ENCODE measurements at regions not wholly inside any gene's neighbourhood (a gene's known extent, or its start where the extent isn't known, plus 50 kb on each side); places are given as distances from the start of the nearest gene placed in this dataset.
A peak's percentile ranks its signal among the peaks of the same experiment; 100 is the strongest.

DNA sequence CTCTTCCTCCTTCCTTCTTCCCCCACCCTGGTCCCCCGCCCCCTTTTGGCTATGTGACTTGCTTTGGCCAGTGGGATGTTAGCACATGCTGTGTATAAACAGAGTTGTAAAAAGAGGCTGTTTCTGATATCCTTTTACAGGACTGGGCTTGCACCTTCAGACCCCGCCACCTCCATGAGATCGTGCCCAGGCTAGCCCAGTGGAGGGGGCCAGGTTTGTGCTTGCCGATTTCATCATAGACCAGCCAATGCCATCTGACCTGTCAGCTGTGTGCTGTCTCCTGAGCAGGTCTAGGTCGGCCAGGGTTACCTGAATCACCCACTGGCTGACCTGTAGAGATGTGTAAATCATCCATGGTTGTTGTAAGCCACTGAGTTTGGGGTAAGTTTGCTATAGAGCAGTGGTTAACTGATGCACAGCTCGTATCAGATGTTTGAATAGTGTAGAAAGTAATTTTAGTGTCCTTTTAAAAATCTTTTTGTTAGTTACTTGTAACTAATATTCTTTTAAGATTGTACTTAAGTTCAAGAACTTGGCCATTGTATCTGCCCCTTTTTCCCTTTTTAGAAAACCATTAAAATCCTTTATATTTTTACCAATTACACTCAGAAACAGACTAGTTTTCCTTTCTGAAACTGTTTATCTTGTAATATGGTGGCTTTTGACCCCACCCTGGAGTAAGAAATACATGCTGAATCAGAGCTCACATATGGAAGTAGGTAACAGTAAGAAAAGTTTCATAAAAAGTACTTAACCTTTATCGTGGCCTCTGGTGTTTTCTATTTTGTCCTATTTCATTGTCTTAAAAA, 122.0 kb upstream of the MGAT5 start:
- Histone ChIP-seq H4K8ac (replicated peaks; ENCODE audit: insufficient read length, low read depth, low read length) (no peak overlapping the region), H3K27ac (ENCODE audit: insufficient read length, low read depth, low read length) (no peak overlapping the region), H2BK20ac (ENCODE audit: low read depth, low read length, poor library complexity, severe bottlenecking) (no peak overlapping the region), H2BK120ac (ENCODE audit: low read depth, low read length, poor library complexity, severe bottlenecking) (no peak overlapping the region), H3K9me3 (ENCODE audit: control insufficient read depth, low read depth, low read length) (no peaks in the 10 kb centered on the region), H2BK5ac (ENCODE audit: insufficient read length, low read length) (no peak overlapping the region), H2BK12ac (ENCODE audit: insufficient read length, low read depth, low read length) (no peak overlapping the region), H4K91ac (ENCODE audit: insufficient read length, low read depth, low read length) (no peak overlapping the region), H3T11ph (ENCODE audit: low read length) (no peak overlapping the region), H3K79me1 (ENCODE audit: insufficient read depth, low read depth, low read length, poor library complexity, severe bottlenecking) (no peaks in the 10 kb centered on the region), H3K79me2 (ENCODE audit: insufficient read depth, low read length) (peaks cover 5% of the 10 kb centered on the region; the same call in 1 of the 2 replicates), H4K5ac (ENCODE audit: insufficient read length, low read depth, low read length) (no peak overlapping the region), H4K20me1 (ENCODE audit: control insufficient read depth, insufficient read depth, insufficient read length) (no peaks in the 10 kb centered on the region), H3K18ac (ENCODE audit: insufficient read length, low read depth, low read length) (no peak overlapping the region), H3K56ac (ENCODE audit: insufficient read length, low read depth, low read length) (no peak overlapping the region), H2AFZ (ENCODE audit: low read length) (no peak overlapping the region), H3K4me1 (ENCODE audit: insufficient read depth, low read length) (peaks cover 9% of the 10 kb centered on the region), H3K23me2 (ENCODE audit: insufficient read length, low read depth, low read length, poor library complexity, severe bottlenecking) (no peaks in the 10 kb centered on the region), H3K23ac (ENCODE audit: insufficient read length, low read depth, low read length) (no peak overlapping the region), H3K4ac (ENCODE audit: low read depth, low read length) (no peak overlapping the region), H2AK5ac (ENCODE audit: insufficient read length, low read length) (no peak overlapping the region), H3K27me3 (ENCODE audit: insufficient read depth, low read length) (no peaks in the 10 kb centered on the region), H3K4me2 (ENCODE audit: insufficient read depth, insufficient read length, low read length) (no peak overlapping the region), H2BK15ac (ENCODE audit: low read depth, low read length) (no peak overlapping the region), H3K14ac (ENCODE audit: insufficient read depth, low read length) (no peak overlapping the region), H3K9ac (ENCODE audit: extremely low read depth, insufficient read length, low read length) (no peak overlapping the region)
- peaks cover 52 to 55% of the 10 kb centered on the region in 2 experiments for H3K4me1 Mint-ChIP-seq
- H3K36me3 Mint-ChIP-seq (ENCODE audit: insufficient read depth in 1 of 3, low read depth in 3 of 3): peaks cover 19 to 30% (median 26%) of the 10 kb centered on the region in 3 experiments
- peak overlapping the region in 1 of 3 experiments; percentile 8; a peak in 1 of 7 replicates for H3K27ac Mint-ChIP-seq
- no peak overlapping the region for H3K4me3 Mint-ChIP-seq
- no peak for DNase-seq
- no CpG with 5 or more reads among the region's 7 CpGs for WGBS (ENCODE audit: extremely low coverage, insufficient read length, low lambda C conversion rate)
- TF ChIP-seq, protein P1, sequence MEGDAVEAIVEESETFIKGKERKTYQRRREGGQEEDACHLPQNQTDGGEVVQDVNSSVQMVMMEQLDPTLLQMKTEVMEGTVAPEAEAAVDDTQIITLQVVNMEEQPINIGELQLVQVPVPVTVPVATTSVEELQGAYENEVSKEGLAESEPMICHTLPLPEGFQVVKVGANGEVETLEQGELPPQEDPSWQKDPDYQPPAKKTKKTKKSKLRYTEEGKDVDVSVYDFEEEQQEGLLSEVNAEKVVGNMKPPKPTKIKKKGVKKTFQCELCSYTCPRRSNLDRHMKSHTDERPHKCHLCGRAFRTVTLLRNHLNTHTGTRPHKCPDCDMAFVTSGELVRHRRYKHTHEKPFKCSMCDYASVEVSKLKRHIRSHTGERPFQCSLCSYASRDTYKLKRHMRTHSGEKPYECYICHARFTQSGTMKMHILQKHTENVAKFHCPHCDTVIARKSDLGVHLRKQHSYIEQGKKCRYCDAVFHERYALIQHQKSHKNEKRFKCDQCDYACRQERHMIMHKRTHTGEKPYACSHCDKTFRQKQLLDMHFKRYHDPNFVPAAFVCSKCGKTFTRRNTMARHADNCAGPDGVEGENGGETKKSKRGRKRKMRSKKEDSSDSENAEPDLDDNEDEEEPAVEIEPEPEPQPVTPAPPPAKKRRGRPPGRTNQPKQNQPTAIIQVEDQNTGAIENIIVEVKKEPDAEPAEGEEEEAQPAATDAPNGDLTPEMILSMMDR (conservative IDR thresholded peaks at IDR 0.05): no peak
- H3K9me3 Mint-ChIP-seq: peaks cover 8 to 19% of the 10 kb centered on the region in 2 experiments
- no peaks in the 10 kb centered on the region for H3K27me3 Mint-ChIP-seq (ENCODE audit: low read depth)
